SK-N-SH (cell line): ENCODE measurements at regions not wholly inside any gene's neighbourhood (a gene's known extent, or its start where the extent isn't known, plus 50 kb on each side); places are given as distances from the start of the nearest gene placed in this dataset.

ENCODE experiments used
- CHD2 ChIP-seq: fragments of 150-350 bp; IDR thresholded peaks from 2 replicates; pipeline ENCODE4 v1.6.1; 2018; ENCODE audit warnings: low read length; ENCODE audit not compliant: partially characterized antibody
- ELF1 ChIP-seq: IDR thresholded peaks from 2 replicates; pipeline ENCODE4 v1.4.0; 2012
- EP300 ChIP-seq, 2 experiments: IDR thresholded peaks; 2 replicates each; pipeline versions ENCODE4 v1.4.0 to v1.6.1; 2012; ENCODE audit warnings: borderline replicate concordance in 1 of 2, low read depth in 1 of 2, low read length in 1 of 2
- FOSL2 ChIP-seq: IDR thresholded peaks from 2 replicates; pipeline ENCODE4 v1.4.0; 2012; ENCODE audit warnings: low read depth, mild to moderate bottlenecking, moderate library complexity, borderline replicate concordance
- GATA2 ChIP-seq: sonication (generic); formaldehyde crosslinking; IDR thresholded peaks from 2 replicates; pipeline ENCODE4 v1.5.0; 2020; ENCODE audit warnings: mild to moderate bottlenecking, missing genetic modification reagents
- POLR2AphosphoS5 ChIP-seq: IDR thresholded peaks from 2 replicates; pipeline ENCODE4 v1.6.1; 2012; ENCODE audit warnings: low read depth, low read length
- RAD21 ChIP-seq: IDR thresholded peaks from 2 replicates; pipeline ENCODE4 v1.6.1; 2012; ENCODE audit warnings: mild to moderate bottlenecking, low read length
- TAF1 ChIP-seq: IDR thresholded peaks from 2 replicates; pipeline ENCODE4 v1.6.1; 2012; ENCODE audit warnings: low read depth, mild to moderate bottlenecking, low read length, moderate library complexity, borderline replicate concordance
- TEAD4 ChIP-seq: IDR thresholded peaks from 2 replicates; pipeline ENCODE4 v1.4.0; 2012; ENCODE audit warnings: mild to moderate bottlenecking, borderline replicate concordance; ENCODE audit not compliant: insufficient read depth
- TF ChIP-seq, protein P1 (sequence below): fragments of 200-600 bp; sonication (generic); IDR thresholded peaks from 2 replicates; pipeline ENCODE4 v1.6.1; 2017; ENCODE audit warnings: antibody characterized with exemption, mild to moderate bottlenecking, moderate library complexity
- TF ChIP-seq, protein P2 (sequence below): IDR thresholded peaks from 2 replicates; pipeline ENCODE4 v1.6.1; 2012; ENCODE audit warnings: mild to moderate bottlenecking, low read depth, low read length, moderate library complexity
- TF ChIP-seq, protein P3 (sequence below): fragments of 150-350 bp; IDR thresholded peaks from 2 replicates; pipeline ENCODE4 v1.6.1; 2017; ENCODE audit warnings: antibody characterized with exemption, low read length, low read depth, borderline replicate concordance

DNA sequence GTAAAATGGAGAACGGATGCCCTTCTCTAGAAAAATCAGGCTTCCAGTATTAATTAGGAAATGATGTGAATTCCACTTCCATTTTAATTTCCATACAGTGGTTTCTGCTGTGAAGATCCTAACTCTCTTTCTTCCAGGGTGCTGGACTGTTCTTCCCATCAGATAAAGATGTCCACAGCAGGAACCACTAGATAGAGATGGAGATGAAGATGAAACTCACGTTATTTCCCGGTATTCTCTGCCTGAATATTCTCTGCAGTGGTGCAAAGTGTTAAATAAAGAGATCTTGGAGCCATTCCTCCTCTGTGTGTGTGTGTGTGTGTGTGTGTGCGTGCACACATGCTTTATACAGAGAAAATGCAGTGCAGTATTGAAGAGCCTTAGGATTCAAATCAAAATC, 727.5 kb downstream of the KCNJ2 start:
- TF ChIP-seq, protein P1, sequence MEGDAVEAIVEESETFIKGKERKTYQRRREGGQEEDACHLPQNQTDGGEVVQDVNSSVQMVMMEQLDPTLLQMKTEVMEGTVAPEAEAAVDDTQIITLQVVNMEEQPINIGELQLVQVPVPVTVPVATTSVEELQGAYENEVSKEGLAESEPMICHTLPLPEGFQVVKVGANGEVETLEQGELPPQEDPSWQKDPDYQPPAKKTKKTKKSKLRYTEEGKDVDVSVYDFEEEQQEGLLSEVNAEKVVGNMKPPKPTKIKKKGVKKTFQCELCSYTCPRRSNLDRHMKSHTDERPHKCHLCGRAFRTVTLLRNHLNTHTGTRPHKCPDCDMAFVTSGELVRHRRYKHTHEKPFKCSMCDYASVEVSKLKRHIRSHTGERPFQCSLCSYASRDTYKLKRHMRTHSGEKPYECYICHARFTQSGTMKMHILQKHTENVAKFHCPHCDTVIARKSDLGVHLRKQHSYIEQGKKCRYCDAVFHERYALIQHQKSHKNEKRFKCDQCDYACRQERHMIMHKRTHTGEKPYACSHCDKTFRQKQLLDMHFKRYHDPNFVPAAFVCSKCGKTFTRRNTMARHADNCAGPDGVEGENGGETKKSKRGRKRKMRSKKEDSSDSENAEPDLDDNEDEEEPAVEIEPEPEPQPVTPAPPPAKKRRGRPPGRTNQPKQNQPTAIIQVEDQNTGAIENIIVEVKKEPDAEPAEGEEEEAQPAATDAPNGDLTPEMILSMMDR: no peak
- TF ChIP-seq POLR2AphosphoS5 (no peak), GATA2 (CRISPR knock-in tag) (no peak), TEAD4 (no peak), RAD21 (no peak), FOSL2 (no peak), ELF1 (no peak), CHD2 (no peak), EP300 (IDR thresholded peaks at IDR 0.05; ENCODE audit: borderline replicate concordance in 1 of 2, low read depth in 1 of 2, low read length in 1 of 2) (no peak), TAF1 (no peak)
- TF ChIP-seq, protein P2, sequence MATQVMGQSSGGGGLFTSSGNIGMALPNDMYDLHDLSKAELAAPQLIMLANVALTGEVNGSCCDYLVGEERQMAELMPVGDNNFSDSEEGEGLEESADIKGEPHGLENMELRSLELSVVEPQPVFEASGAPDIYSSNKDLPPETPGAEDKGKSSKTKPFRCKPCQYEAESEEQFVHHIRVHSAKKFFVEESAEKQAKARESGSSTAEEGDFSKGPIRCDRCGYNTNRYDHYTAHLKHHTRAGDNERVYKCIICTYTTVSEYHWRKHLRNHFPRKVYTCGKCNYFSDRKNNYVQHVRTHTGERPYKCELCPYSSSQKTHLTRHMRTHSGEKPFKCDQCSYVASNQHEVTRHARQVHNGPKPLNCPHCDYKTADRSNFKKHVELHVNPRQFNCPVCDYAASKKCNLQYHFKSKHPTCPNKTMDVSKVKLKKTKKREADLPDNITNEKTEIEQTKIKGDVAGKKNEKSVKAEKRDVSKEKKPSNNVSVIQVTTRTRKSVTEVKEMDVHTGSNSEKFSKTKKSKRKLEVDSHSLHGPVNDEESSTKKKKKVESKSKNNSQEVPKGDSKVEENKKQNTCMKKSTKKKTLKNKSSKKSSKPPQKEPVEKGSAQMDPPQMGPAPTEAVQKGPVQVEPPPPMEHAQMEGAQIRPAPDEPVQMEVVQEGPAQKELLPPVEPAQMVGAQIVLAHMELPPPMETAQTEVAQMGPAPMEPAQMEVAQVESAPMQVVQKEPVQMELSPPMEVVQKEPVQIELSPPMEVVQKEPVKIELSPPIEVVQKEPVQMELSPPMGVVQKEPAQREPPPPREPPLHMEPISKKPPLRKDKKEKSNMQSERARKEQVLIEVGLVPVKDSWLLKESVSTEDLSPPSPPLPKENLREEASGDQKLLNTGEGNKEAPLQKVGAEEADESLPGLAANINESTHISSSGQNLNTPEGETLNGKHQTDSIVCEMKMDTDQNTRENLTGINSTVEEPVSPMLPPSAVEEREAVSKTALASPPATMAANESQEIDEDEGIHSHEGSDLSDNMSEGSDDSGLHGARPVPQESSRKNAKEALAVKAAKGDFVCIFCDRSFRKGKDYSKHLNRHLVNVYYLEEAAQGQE: no peak
- TF ChIP-seq, protein P3, sequence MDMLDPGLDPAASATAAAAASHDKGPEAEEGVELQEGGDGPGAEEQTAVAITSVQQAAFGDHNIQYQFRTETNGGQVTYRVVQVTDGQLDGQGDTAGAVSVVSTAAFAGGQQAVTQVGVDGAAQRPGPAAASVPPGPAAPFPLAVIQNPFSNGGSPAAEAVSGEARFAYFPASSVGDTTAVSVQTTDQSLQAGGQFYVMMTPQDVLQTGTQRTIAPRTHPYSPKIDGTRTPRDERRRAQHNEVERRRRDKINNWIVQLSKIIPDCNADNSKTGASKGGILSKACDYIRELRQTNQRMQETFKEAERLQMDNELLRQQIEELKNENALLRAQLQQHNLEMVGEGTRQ: no peak
